GM18868 (cell line): ENCODE measurements at regions not wholly inside any gene's neighbourhood (a gene's known extent, or its start where the extent isn't known, plus 50 kb on each side); places are given as distances from the start of the nearest gene placed in this dataset.

ENCODE experiments used
- ATAC-seq: cut with Tn5 transposase; IDR thresholded peaks from one replicate; pipeline ENCODE4 v1.9.1; 2021; ENCODE audit warnings: mild to moderate bottlenecking, moderate library complexity; ENCODE audit not compliant: unreplicated experiment

DNA sequence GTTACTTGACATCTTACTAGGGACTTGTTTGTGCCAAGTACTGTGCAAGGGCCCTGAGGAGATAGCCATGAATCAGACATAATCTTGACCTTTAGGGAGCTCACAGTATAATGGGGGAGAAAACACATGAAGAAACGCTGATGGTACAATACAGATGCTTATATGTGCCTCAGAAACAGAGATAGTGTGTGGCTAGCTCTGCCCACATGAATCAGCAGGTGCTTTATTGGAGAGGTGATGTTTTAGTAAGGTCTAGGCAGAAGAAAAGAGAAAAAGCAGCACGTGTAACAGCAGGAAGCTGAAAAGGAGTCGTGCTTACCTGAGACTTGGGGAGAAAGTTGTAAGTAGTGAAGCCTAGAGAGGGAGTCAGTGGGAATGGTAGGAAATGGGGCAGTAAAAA, 60.6 kb upstream of the LMO4 start:
- ATAC-seq, result no peak

DNA sequence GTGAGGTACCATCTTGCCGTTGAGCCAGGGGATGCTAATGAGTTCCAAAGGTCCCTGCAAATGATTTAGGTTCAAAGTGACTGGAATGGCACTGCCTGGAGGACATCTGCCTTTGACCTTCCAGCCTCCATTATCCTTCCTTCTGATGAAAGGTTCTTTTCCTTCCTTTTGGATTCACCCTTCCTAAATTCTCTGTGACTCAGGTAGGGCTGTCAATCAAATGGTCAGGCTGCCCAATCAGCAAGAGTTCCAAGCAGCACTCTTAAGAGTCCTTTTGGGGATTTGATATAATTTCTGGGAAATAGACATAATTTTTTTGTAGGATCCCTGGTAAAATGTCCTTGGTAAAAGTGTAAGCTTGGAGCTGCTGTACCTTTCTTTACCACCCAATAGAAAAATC, 58.8 kb upstream of the LMO4 start:
- ATAC-seq, result no peak

DNA sequence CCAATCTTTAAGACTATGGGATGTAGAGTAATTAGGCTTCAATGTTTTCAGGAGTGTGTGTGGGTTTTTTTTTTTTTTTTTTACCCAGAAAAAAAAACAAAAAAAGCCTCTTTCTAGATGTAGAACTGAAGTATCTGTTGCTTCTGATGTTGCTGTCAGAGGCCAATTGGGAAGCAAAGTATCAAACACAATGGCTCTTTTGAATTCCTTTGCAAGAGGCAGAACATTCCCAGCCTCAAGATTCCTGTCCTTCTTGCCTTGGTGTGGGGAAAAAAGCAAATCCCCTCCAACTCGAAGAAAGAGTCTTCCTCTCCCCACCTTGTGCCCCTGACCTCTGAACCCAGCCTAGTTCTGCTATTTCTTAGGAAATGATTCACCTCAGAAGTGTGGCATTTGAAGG, 55.4 kb upstream of the LMO4 start:
- no peak for ATAC-seq

DNA sequence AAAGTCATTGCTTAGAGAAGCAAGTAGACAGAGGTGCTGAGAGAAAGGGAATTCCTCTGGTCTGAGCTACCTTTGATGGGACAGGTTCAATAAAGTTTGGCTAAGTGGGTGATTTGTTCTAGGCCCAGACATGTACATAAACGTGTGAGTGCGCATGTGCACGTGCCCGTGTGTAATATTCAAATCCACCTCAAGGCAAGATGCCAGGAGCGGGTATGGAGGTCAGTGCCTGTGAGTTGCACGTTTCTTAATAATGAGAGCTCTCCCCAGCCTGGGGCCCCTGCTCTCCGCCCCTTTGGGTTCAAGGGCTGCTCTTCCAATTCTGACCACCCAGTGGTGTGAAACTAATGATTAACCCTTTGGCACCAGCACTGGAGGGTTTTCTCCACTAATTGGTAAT, 53.8 kb upstream of the LMO4 start:
- no peak for ATAC-seq

DNA sequence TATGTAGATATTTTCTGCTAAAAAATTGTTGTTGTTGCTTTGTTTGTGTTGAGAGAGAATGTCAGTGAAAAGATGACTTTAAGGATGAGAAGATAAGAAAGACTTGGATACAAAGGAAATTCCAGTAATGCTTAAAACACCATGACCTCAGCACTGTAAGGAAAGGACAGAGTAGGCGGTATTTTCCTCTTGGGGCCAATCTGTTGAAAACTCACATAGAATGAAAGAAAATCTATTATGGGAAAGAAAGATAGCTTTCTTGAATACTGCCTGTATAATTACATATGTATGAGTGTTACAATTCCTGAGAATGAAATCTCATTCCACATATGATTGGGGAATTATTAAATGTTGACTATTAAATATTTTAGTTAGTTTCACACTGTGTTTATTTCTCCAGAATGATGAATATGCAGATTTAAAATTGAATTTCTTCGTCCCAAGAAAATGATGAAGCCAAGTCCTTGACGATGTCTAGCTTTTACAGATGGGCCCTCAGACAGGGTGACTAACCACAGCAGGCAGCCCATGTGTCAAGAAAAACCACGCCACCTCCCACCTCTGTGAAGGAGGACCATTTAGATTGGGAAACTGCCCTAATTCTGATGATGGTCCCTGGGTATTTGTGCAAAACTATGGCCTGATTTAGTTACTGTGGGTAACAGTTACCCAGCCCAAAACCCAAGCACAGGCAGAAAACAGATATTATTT, 49.7 kb upstream of the LMO4 start:
- no peak for ATAC-seq
